IPS-18c (cell line): ENCODE measurements at regions not wholly inside any gene's neighbourhood (a gene's known extent, or its start where the extent isn't known, plus 50 kb on each side); places are given as distances from the start of the nearest gene placed in this dataset.
"Not testable (repeated sequence)": the region's sequence is repeated elsewhere in the genome, so short reads cannot be mapped to it uniquely, and the experiment has no call there.

ENCODE experiments used
- H3K4me3 ChIP-seq: 2 replicates; pipeline ENCODE4 v1.7.0; 2013; ENCODE audit warnings: low read depth, mild to moderate bottlenecking, low read length, moderate library complexity; ENCODE audit not compliant: insufficient read depth
- H3K9me3 ChIP-seq: one replicate; pipeline ENCODE4 v1.6.1; 2013; ENCODE audit warnings: mild to moderate bottlenecking, low read length, moderate library complexity; ENCODE audit not compliant: control insufficient read depth, insufficient read depth

DNA sequence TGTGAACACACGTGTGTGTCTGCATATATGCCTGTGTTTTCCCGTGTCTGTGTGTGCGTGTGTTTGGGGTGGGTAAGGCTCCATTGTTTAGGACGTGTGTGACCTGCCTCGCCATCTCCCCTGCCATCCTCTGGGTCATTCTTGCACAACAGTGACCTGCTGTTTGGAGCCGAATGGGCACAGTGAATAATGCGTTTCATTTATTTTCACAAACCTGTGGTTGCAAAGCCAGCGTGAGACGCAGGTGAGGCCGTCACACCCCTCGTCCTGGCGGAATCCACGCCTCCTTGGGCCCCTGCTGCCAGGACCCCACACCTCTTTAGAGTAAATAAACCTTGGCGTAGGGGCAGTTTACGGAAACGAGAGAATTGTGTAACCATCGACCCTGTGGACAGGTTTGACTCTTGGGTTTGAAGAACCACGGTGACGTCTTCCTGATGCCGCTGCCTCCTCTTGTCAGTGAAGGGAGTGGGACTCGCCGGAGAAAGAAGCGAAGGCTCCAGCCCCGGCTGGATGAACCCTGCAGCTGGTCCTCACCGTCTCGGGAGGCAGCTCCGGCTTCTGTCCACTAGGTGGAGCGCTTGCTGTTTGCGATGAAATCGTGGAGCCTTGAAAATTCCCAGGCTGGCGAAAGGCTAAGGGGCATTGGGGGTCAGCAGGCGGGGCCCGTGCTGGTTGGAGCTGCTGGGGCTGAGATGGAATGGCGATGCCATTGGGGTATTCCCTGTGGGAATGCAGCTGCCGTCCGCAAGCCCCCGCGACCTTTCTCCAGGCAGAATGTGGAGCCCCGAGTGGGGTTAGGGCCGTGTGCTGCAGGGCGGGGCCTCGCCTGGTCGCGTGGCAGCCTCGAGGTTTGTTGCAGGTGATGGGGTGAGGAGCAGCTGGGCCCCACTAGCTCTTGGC is 81.1 kb downstream of the RTP5 start:
- no peak overlapping the region for H3K4me3 ChIP-seq
- H3K9me3 ChIP-seq: no peaks in the 10 kb centered on the region

DNA sequence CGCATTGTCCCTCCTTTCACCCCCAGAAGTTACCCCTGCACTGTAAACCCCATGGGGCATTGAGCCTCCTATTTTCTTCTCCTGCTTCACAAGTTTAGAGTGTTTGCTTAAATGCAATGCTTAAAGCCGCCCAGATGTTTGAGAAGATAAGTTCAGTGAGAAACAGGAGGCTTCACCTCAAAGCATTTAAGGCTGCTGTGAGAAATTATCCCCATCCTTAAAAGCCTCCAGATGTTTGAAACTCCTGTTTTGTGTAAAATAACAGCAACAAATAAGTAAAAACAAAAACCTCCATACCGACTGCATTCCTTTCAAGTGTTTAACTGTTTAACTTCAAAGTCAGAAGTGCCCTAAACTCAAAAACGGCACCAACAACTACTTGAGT is 81.8 kb downstream of the RTP5 start:
- no peak overlapping the region for H3K4me3 ChIP-seq
- H3K9me3 ChIP-seq: no peaks in the 10 kb centered on the region

- Histone ChIP-seq H3K9me3 (no peaks in the 10 kb centered on the region), H3K4me3 (no peak overlapping the region)
Observed at GRCh38 chr2:241951920-241952319, 82.4 kb downstream of the RTP5 start.

- Histone ChIP-seq H3K9me3 (no peaks in the 10 kb centered on the region), H3K4me3 (no peak overlapping the region)
Observed at GRCh38 chr2:241952816-241953215, 83.3 kb downstream of the RTP5 start.

- no peaks in the 10 kb centered on the region for H3K9me3 ChIP-seq
Observed at GRCh38 chr2:241953324-241953928, 83.9 kb downstream of the RTP5 start.

DNA sequence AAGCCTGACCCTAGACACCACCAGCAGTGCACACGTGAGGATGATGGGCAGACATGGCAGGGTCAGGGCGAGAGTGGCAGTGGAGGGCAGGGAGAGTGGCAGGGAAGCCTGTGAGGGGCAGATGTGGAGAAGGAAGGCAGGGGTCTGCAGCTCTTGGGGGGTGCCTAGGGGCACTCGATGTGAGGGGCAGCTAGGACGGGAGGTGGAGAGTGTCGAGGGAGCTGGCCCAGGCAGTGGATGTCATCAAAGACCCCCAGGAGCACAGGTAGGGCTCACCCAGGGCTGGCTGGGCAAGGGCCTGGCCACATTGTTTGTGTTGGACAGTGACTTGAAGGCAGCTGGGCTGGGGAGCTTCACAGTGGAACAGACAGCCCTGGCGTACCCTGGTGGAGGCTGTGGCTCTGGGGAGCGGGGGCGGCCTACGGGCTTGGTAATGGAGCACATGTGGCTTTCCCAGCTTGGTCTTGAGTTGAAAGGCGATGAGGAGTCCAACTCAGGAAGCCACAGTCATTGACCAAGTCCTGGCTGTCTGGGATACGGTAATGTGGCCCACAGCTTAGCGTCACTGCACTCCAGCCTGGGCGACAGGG is 87.1 kb downstream of the RTP5 start:
- H3K9me3 ChIP-seq: no peaks in the 10 kb centered on the region

More at GRCh38 chr2:241953324-241953928, 83.9 kb downstream of the RTP5 start:
- H3K4me3 ChIP-seq: no peak overlapping the region

GRCh38 chr2:241957276-241957675 is 87.7 kb downstream of the RTP5 start:
- Histone ChIP-seq H3K4me3 (no peak overlapping the region), H3K9me3 (no peaks in the 10 kb centered on the region)

More for the DNA sequence above, 87.1 kb downstream of the RTP5 start:
- no peak overlapping the region for H3K4me3 ChIP-seq

DNA sequence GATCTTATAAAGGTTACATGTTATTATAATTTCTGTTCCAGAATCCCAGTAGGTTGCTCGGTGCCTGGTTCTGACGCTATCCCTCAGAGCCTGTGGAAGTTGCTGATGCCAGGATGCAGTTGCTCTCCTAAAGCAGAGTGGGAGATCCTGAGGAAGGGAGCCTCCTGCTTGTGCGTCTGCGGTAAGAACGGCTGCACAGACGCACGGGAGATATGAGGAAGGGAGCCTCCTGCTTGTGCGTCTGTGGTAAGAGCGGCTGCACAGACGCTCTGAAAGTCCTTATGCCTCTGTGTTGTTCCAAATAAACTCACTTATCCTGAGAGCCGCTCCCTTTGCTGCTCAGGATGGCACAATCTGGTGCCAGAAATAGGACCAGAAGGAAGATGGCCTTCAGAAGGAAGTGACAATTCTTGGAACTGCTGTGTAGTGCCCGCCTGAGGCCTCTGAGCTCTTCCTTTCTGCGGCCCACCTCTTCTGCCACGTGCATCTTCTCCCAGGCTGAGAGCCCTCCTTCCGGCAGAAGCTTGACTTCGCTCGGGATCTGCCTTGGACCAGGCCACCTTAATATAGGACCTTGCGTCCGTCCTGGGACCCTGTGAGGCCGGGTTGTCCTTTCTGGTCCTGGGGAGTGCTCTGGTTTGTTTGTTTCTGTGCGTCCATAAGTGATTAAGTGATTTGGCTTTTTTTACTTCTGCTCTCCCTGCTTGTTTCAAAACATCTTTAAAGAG is 89.5 kb downstream of the RTP5 start:
- Histone ChIP-seq H3K4me3 (no peak overlapping the region), H3K9me3 (no peaks in the 10 kb centered on the region)

DNA sequence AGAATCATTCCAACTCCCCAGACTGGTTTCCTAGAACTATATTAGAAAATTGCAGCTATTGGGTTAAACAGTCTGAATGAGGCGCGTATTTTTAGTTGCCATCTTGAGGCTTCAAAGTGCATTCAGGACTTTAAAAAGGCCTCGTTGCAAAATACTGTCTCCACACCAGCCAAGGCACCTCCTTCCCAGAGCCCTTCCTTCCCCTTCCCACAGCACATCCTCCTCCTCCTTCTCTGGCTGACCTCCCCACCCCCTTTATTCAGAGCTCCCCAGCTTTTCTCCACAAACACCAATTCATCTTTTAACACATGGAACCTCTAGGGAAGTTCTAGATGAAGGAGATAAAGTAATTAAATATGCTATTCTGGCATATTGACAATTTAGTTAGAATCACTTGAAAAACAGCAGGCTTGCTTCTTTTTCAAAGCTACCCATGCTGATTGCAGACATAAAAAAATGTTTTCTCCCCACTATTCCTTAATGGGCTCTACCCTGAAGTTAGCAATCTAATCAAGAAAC is 90.3 kb downstream of the RTP5 start:
- no peaks in the 10 kb centered on the region for H3K9me3 ChIP-seq
- no peak overlapping the region for H3K4me3 ChIP-seq

DNA sequence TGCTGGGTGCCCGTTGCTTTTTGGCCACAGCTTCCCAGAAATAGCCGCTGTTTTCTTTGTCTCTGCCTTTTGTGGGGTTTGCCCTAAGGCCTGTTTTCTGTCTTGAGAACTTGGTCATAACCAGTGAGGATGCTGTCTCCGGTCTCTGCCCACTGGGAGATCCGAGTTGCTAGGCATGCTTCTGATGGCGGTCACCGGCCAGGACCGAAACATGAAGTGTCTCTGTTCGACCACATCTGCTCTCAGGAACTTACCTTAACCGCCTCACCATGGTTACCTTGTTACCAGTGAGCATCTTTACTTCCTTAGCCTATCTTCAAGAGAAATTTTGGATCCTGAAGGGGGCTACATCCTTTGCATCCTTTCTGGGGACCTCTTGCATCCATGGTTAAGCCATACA is 91.9 kb downstream of the RTP5 start:
- Histone ChIP-seq H3K9me3 (no peaks in the 10 kb centered on the region), H3K4me3 (no peak overlapping the region)

GRCh38 chr2:241964133-241964532 is 94.6 kb downstream of the RTP5 start:
- no peak overlapping the region for H3K4me3 ChIP-seq
- H3K9me3 ChIP-seq: no peaks in the 10 kb centered on the region

- Histone ChIP-seq H3K4me3 (no peak overlapping the region), H3K9me3 (no peaks in the 10 kb centered on the region)
Observed at GRCh38 chr2:241965931-241966412, 96.4 kb downstream of the RTP5 start.

DNA sequence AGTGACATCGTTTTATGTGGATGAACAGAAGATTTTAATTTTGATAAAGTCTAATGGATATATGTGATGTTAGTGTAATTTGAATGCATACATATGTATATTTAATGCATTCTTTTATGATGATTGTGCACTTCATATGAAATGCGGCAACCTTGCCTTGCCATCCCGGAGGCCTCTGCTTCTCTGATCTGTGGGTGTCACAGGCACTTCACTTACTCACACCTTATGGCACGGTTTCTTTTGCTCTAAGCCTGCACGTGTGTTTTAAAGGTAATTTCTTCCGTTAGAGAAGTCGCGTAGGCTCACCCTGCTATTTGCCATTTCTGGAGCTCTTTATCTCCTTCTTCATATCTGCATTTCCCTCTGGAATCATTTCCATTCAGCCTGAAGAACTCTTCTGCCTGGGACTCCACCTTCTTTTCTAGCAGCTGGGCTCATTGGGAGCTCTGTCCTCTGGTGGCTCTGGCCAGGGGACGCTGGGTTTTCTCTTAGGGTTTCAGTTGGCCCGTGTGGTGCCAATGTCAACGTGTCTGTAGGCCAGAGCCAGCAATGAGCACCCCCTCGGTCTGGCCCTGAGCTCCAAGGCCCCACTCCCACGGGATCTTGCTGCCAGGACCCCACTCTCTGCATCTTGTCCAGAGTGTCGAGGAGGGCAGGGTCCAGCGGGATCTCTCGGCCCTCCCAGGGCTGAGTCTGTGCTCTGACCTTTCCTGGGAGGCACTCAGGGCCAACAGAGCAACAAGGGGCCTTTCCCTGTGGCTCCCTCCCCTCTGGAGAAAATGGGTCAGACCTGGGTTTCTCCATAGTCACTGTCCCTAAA is 97.3 kb downstream of the RTP5 start:
- no peak overlapping the region for H3K4me3 ChIP-seq
- no peaks in the 10 kb centered on the region for H3K9me3 ChIP-seq

- no peaks in the 10 kb centered on the region for H3K9me3 ChIP-seq
- no peak overlapping the region for H3K4me3 ChIP-seq
Observed at GRCh38 chr2:241967467-241968144, 98.1 kb downstream of the RTP5 start.

GRCh38 chr2:241968417-241968816 is 98.9 kb downstream of the RTP5 start:
- no peak overlapping the region for H3K4me3 ChIP-seq
- no peaks in the 10 kb centered on the region for H3K9me3 ChIP-seq

GRCh38 chr2:241969182-241969581 is 99.7 kb downstream of the RTP5 start:
- not testable (repeated sequence) for H3K9me3 ChIP-seq, H3K4me3 ChIP-seq
